Neural crest cell (in vitro differentiated cells): ENCODE measurements at regions not wholly inside any gene's neighbourhood (a gene's known extent, or its start where the extent isn't known, plus 50 kb on each side); places are given as distances from the start of the nearest gene placed in this dataset.
A peak's percentile ranks its signal among the peaks of the same experiment; 100 is the strongest.

Experiments used
- DNase-seq: peaks from one replicate; pipeline ENCODE4 v3.0.0; 2021; ENCODE audit warnings: low read depth, mixed read lengths, low spot score
- H3K27ac Mint-ChIP-seq: one replicate; pipeline ENCODE4 v1.8.0; 2021; ENCODE audit warnings: mild to moderate bottlenecking, mixed read lengths; ENCODE audit not compliant: unreplicated experiment
- H3K27me3 Mint-ChIP-seq: 2 replicates; pipeline ENCODE4 v1.8.0; 2021; ENCODE audit warnings: low read depth, mild to moderate bottlenecking, mixed read lengths
- H3K36me3 Mint-ChIP-seq: 2 replicates; pipeline ENCODE4 v1.8.0; 2021; ENCODE audit warnings: low read depth, mild to moderate bottlenecking, mixed read lengths
- H3K4me1 Mint-ChIP-seq: 2 replicates; pipeline ENCODE4 v1.8.0; 2021; ENCODE audit warnings: mixed read lengths
- H3K4me3 Mint-ChIP-seq: one replicate; pipeline ENCODE4 v1.8.0; 2021; ENCODE audit warnings: mild to moderate bottlenecking, mixed read lengths
- H3K9me3 Mint-ChIP-seq: 2 replicates; pipeline ENCODE4 v1.8.0; 2021; ENCODE audit warnings: mixed read lengths
- CTCF ChIP-seq: fragments of 200-600 bp; sonication (generic); conservative IDR thresholded peaks from 2 replicates; pipeline ENCODE4 v1.5.0; 2021; ENCODE audit warnings: antibody characterized with exemption, mild to moderate bottlenecking

GRCh38 chr18:38310936-38311335 lies 745.3 kb upstream of the CELF4 start:
- Mint-ChIP-seq H3K27ac (no peak overlapping the region), H3K4me1 (no peaks in the 10 kb centered on the region), H3K9me3 (peaks cover 2% of the 10 kb centered on the region), H3K4me3 (no peak overlapping the region), H3K27me3 (no peaks in the 10 kb centered on the region), H3K36me3 (no peaks in the 10 kb centered on the region)
- no peak for TF ChIP-seq CTCF
- no peak for DNase-seq

DNA sequence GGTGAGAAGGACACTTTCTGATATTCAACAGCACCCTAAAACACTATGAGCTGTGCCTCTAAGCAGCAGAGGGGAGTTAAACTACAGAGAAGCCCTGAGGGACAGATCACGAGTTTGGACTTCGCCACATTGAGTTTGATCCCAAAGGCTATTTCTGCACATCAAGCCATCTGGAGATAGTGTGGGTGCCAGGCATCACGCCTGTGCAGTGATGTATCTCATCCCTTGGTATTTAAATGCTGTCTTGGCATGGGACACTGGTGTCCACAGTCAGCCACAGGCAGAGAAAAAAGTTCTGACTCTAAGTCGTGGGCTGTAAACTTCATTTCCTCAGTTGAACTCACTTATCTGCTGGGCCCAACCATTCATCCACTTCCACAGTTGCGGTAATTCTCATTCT lies 742.3 kb upstream of the CELF4 start:
- Mint-ChIP-seq H3K4me3 (no peak overlapping the region), H3K4me1 (no peaks in the 10 kb centered on the region), H3K27ac (peak overlapping the region; percentile 43), H3K27me3 (no peaks in the 10 kb centered on the region), H3K9me3 (peaks cover 2% of the 10 kb centered on the region), H3K36me3 (no peaks in the 10 kb centered on the region)
- no peak for DNase-seq
- TF ChIP-seq CTCF: no peak

GRCh38 chr18:38305961-38306360 lies 740.4 kb upstream of the CELF4 start:
- peaks cover 8% of the 10 kb centered on the region for H3K9me3 Mint-ChIP-seq
- no peaks in the 10 kb centered on the region for H3K27me3 Mint-ChIP-seq
- no peak for DNase-seq
- no peak for TF ChIP-seq CTCF
- H3K4me3 Mint-ChIP-seq: no peak overlapping the region
- H3K27ac Mint-ChIP-seq: no peak overlapping the region
- no peaks in the 10 kb centered on the region for H3K4me1 Mint-ChIP-seq
- no peaks in the 10 kb centered on the region for H3K36me3 Mint-ChIP-seq

GRCh38 chr18:38301621-38302020 lies 736.0 kb upstream of the CELF4 start:
- Mint-ChIP-seq H3K9me3 (peaks cover 8% of the 10 kb centered on the region), H3K27me3 (no peaks in the 10 kb centered on the region), H3K4me3 (no peak overlapping the region), H3K27ac (no peak overlapping the region), H3K4me1 (no peaks in the 10 kb centered on the region), H3K36me3 (no peaks in the 10 kb centered on the region)
- no peak for TF ChIP-seq CTCF
- no peak for DNase-seq

- Mint-ChIP-seq H3K9me3 (peaks cover 9% of the 10 kb centered on the region), H3K4me1 (no peaks in the 10 kb centered on the region), H3K27ac (no peak overlapping the region), H3K36me3 (no peaks in the 10 kb centered on the region), H3K4me3 (no peak overlapping the region), H3K27me3 (no peaks in the 10 kb centered on the region)
- DNase-seq: no peak
- TF ChIP-seq CTCF: no peak
Measured at GRCh38 chr18:38297910-38298309, 732.3 kb upstream of the CELF4 start.

GRCh38 chr18:38290229-38290628 lies 724.6 kb upstream of the CELF4 start:
- H3K4me3 Mint-ChIP-seq: no peak overlapping the region
- DNase-seq: no peak
- H3K36me3 Mint-ChIP-seq: no peaks in the 10 kb centered on the region
- H3K9me3 Mint-ChIP-seq: no peaks in the 10 kb centered on the region
- TF ChIP-seq CTCF: no peak
- H3K4me1 Mint-ChIP-seq: no peaks in the 10 kb centered on the region
- H3K27me3 Mint-ChIP-seq: no peaks in the 10 kb centered on the region
- no peak overlapping the region for H3K27ac Mint-ChIP-seq
